Ishikawa (cell line): ENCODE measurements at regions not wholly inside any gene's neighbourhood (a gene's known extent, or its start where the extent isn't known, plus 50 kb on each side); places are given as distances from the start of the nearest gene placed in this dataset.

Source experiments
- CEBPB ChIP-seq: IDR thresholded peaks from 2 replicates; pipeline ENCODE4 v1.6.1; 2012
- RAD21 ChIP-seq: IDR thresholded peaks from 2 replicates; pipeline ENCODE4 v1.6.1; 2012; ENCODE audit warnings: low read depth
- TAF1 ChIP-seq: IDR thresholded peaks from 2 replicates; pipeline ENCODE4 v1.6.1; 2012; ENCODE audit warnings: low read depth, mild to moderate bottlenecking
- TCF12 ChIP-seq: IDR thresholded peaks from 2 replicates; pipeline ENCODE4 v1.6.1; 2012; ENCODE audit warnings: low read depth
- YY1 ChIP-seq: IDR thresholded peaks from 2 replicates; pipeline ENCODE4 v1.6.1; 2012; ENCODE audit warnings: low read depth
- ZBTB7A ChIP-seq: IDR thresholded peaks from 2 replicates; pipeline ENCODE4 v1.6.1; 2012; ENCODE audit warnings: low read depth
- TF ChIP-seq, protein P1 (sequence below): IDR thresholded peaks from 2 replicates; pipeline ENCODE4 v1.6.1; 2012
- TF ChIP-seq, protein P2 (sequence below): IDR thresholded peaks from 2 replicates; pipeline ENCODE4 v1.6.1; 2012; ENCODE audit warnings: low read depth, mild to moderate bottlenecking

DNA sequence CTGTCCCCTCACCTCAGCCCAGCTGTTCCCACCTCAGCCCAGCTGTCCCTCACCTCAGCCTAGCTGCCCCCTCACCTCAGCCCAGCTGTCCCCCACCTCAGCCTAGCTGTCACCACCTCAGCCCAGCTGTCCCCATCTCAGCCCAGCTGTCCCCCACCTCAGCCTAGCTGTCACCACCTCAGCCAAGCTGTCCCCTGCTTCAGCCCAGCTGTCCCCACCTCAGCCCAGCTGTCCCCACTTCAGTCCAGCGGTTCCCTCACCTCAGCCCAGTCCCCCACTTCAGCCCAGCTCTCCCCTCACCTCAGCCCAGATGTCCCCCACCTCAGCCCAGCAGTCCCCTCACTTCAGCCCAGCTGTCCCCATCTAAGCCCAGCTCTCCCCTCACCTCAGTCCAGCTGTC is 88.4 kb upstream of the CSF3R start:
- TF ChIP-seq CEBPB (no peak), ZBTB7A (no peak), YY1 (no peak), TAF1 (no peak), TCF12 (no peak), RAD21 (no peak)
- TF ChIP-seq, protein P1, sequence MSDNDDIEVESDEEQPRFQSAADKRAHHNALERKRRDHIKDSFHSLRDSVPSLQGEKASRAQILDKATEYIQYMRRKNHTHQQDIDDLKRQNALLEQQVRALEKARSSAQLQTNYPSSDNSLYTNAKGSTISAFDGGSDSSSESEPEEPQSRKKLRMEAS, result no peak
- TF ChIP-seq, protein P2, sequence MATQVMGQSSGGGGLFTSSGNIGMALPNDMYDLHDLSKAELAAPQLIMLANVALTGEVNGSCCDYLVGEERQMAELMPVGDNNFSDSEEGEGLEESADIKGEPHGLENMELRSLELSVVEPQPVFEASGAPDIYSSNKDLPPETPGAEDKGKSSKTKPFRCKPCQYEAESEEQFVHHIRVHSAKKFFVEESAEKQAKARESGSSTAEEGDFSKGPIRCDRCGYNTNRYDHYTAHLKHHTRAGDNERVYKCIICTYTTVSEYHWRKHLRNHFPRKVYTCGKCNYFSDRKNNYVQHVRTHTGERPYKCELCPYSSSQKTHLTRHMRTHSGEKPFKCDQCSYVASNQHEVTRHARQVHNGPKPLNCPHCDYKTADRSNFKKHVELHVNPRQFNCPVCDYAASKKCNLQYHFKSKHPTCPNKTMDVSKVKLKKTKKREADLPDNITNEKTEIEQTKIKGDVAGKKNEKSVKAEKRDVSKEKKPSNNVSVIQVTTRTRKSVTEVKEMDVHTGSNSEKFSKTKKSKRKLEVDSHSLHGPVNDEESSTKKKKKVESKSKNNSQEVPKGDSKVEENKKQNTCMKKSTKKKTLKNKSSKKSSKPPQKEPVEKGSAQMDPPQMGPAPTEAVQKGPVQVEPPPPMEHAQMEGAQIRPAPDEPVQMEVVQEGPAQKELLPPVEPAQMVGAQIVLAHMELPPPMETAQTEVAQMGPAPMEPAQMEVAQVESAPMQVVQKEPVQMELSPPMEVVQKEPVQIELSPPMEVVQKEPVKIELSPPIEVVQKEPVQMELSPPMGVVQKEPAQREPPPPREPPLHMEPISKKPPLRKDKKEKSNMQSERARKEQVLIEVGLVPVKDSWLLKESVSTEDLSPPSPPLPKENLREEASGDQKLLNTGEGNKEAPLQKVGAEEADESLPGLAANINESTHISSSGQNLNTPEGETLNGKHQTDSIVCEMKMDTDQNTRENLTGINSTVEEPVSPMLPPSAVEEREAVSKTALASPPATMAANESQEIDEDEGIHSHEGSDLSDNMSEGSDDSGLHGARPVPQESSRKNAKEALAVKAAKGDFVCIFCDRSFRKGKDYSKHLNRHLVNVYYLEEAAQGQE, result no peak
